Keratinocyte (primary cell): ENCODE measurements at regions not wholly inside any gene's neighbourhood (a gene's known extent, or its start where the extent isn't known, plus 50 kb on each side); places are given as distances from the start of the nearest gene placed in this dataset.

Source experiments
- DNase-seq: peaks from one replicate; pipeline ENCODE4 v3.0.0-alpha.2; 2011; ENCODE audit warnings: low read depth, missing footprints, low spot score
- FAIRE-seq: peaks from 2 replicates; lab custom pipeline; 2011; peaks lifted over from hg19 to GRCh38; lab: Jason Lieb, UNC
- H2AFZ ChIP-seq: 2 replicates; pipeline ENCODE4 v1.6.0; 2012; ENCODE audit warnings: low read length, control low read depth, inconsistent platforms; ENCODE audit not compliant: control insufficient read depth
- H3K27ac ChIP-seq: 2 replicates; pipeline ENCODE4 v1.5.1; 2011; ENCODE audit warnings: low read length; ENCODE audit not compliant: control insufficient read depth, insufficient read depth
- H3K27me3 ChIP-seq: 3 replicates; pipeline ENCODE4 v1.6.0; 2011; ENCODE audit warnings: low read length; ENCODE audit not compliant: control insufficient read depth, insufficient read depth; ENCODE audit errors: extremely low read depth
- H3K36me3 ChIP-seq, 2 experiments: 2 replicates in 1 of 2; 3 replicates in 1 of 2; pipeline ENCODE4 v1.5.1; 2011; ENCODE audit warnings: low read length in 2 of 2, mild to moderate bottlenecking in 1 of 2; ENCODE audit not compliant: control insufficient read depth in 2 of 2, insufficient read depth in 2 of 2; ENCODE audit errors: extremely low read depth in 1 of 2
- H3K4me1 ChIP-seq: 3 replicates; pipeline ENCODE4 v1.5.1; 2011; ENCODE audit warnings: low read length; ENCODE audit not compliant: control insufficient read depth, insufficient read depth; ENCODE audit errors: extremely low read depth
- H3K4me2 ChIP-seq: 3 replicates; pipeline ENCODE4 v1.6.0; 2011; ENCODE audit warnings: low read depth, low read length; ENCODE audit not compliant: control insufficient read depth, insufficient read depth; ENCODE audit errors: extremely low read depth
- H3K4me3 ChIP-seq, 3 experiments: fragments of 200-600 bp in 1 of 3; sonication (generic) in 1 of 3; 2 replicates in 2 of 3; 3 replicates in 1 of 3; pipeline ENCODE4 v1.5.1; 2011 to 2016; ENCODE audit warnings: low read length in 3 of 3, mild to moderate bottlenecking in 3 of 3, control low read depth in 2 of 3, inconsistent platforms in 1 of 3, low read depth in 1 of 3, mixed read lengths in 1 of 3, mixed run types in 1 of 3, moderate library complexity in 1 of 3; ENCODE audit not compliant: control insufficient read depth in 2 of 3, insufficient read depth in 2 of 3; ENCODE audit errors: extremely low read depth in 1 of 3
- H3K79me2 ChIP-seq: 2 replicates; pipeline ENCODE4 v1.6.0; 2012; ENCODE audit warnings: low read length; ENCODE audit not compliant: control insufficient read depth, insufficient read depth
- H3K9ac ChIP-seq: 3 replicates; pipeline ENCODE4 v1.6.0; 2011; ENCODE audit warnings: low read length; ENCODE audit not compliant: control insufficient read depth, insufficient read depth; ENCODE audit errors: extremely low read depth
- H3K9me1 ChIP-seq: 3 replicates; pipeline ENCODE4 v1.6.0; 2011; ENCODE audit warnings: low read length; ENCODE audit not compliant: control insufficient read depth, insufficient read depth; ENCODE audit errors: extremely low read depth
- H3K9me3 ChIP-seq: 2 replicates; pipeline ENCODE4 v1.5.1; 2012; ENCODE audit warnings: low read depth, low read length; ENCODE audit not compliant: control insufficient read depth
- H4K20me1 ChIP-seq: 3 replicates; pipeline ENCODE4 v1.6.0; 2011; ENCODE audit warnings: low read length; ENCODE audit not compliant: control insufficient read depth, insufficient read depth; ENCODE audit errors: extremely low read depth
- CTCF ChIP-seq, 3 experiments: IDR thresholded peaks in 1 of 3; conservative IDR thresholded peaks in 1 of 3; optimal IDR thresholded peaks in 1 of 3; 2 replicates in 2 of 3; 3 replicates in 1 of 3; pipeline versions ENCODE3 to v1.5.1; 2011; ENCODE audit warnings: low read length in 3 of 3, mild to moderate bottlenecking in 3 of 3, moderate library complexity in 2 of 3, control low read depth in 1 of 3, inconsistent platforms in 1 of 3; ENCODE audit not compliant: insufficient read depth in 2 of 3; ENCODE audit errors: extremely low read depth in 1 of 3
- EZH2 ChIP-seq: IDR thresholded peaks from one replicate; pipeline ENCODE4 v1.6.1; 2012; ENCODE audit warnings: inconsistent platforms, mild to moderate bottlenecking, low read length, moderate library complexity
- dilution Hi-C: fragments of 300-500 bp; cut with MboI; formaldehyde crosslinking; loops from one replicate; pipeline ENCODE4 v1.7.0; 2020; ENCODE audit warnings: low sequenced_read_pairs; ENCODE audit not compliant: extremely low pct_ligation_motif_present

DNA sequence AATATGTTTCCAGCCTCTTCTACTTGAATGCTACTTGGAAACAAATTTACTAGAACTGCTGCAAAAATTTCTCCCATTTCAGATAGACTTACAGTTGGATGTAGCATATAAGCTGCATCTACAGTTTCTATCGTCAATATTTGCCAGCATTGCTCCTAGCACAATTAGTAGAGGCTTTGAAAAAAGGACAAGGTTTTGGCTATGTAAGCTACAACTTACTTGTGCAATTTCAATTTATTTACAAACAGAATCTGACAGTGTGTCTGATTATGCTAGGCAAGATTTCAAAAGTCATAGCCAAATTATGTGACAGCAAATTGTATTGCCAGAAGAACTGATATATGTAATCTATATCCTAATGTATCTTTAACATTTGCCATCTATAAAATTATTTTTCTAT is 628.4 kb upstream of the FAM174A start:
- Histone ChIP-seq H3K4me3 (no peak overlapping the region), H3K4me2 (no peak overlapping the region), H3K9me1 (no peaks in the 10 kb centered on the region), H3K9me3 (no peaks in the 10 kb centered on the region), H3K79me2 (no peaks in the 10 kb centered on the region), H2AFZ (no peak overlapping the region), H3K9ac (no peak overlapping the region), H3K4me1 (no peaks in the 10 kb centered on the region), H3K27ac (no peak overlapping the region), H3K27me3 (no peaks in the 10 kb centered on the region), H4K20me1 (no peaks in the 10 kb centered on the region), H3K36me3 (no peaks in the 10 kb centered on the region)
- no peak for TF ChIP-seq CTCF (optimal IDR thresholded peaks at IDR 0.05 in 1 of 3, IDR thresholded peaks at IDR 0.05 in 1 of 3, conservative IDR thresholded peaks at IDR 0.05 in 1 of 3; ENCODE audit: extremely low read depth in 1 of 3, insufficient read depth in 2 of 3, low read length in 3 of 3)
- TF ChIP-seq EZH2, result no peak
- DNase-seq, result no peak
- dilution Hi-C loops, result no loop called here
- no peak for FAIRE-seq

GRCh38 chr5:99901972-99902371 is 633.2 kb upstream of the FAM174A start:
- no peak for FAIRE-seq
- Histone ChIP-seq H3K9me3 (no peaks in the 10 kb centered on the region), H3K9me1 (no peaks in the 10 kb centered on the region), H3K27ac (no peak overlapping the region), H3K4me1 (peaks cover 12% of the 10 kb centered on the region), H3K27me3 (no peaks in the 10 kb centered on the region), H4K20me1 (no peaks in the 10 kb centered on the region), H3K79me2 (no peaks in the 10 kb centered on the region), H3K4me2 (no peak overlapping the region), H3K9ac (no peak overlapping the region), H3K4me3 (no peak overlapping the region), H3K36me3 (no peaks in the 10 kb centered on the region), H2AFZ (no peak overlapping the region)
- no peak for TF ChIP-seq CTCF (optimal IDR thresholded peaks at IDR 0.05 in 1 of 3, IDR thresholded peaks at IDR 0.05 in 1 of 3, conservative IDR thresholded peaks at IDR 0.05 in 1 of 3; ENCODE audit: extremely low read depth in 1 of 3, insufficient read depth in 2 of 3, low read length in 3 of 3)
- no peak for TF ChIP-seq EZH2
- DNase-seq, result no peak
- dilution Hi-C loops, result no loop called here
